HEK293T (cell line): ENCODE measurements at regions not wholly inside any gene's neighbourhood (a gene's known extent, or its start where the extent isn't known, plus 50 kb on each side); places are given as distances from the start of the nearest gene placed in this dataset.

Source experiments
- FOXA1 ChIP-seq: fragments of 450-650 bp; IDR thresholded peaks from 2 replicates; pipeline ENCODE4 v1.6.1; 2016; ENCODE audit warnings: mild to moderate bottlenecking
- FOXM1 ChIP-seq: fragments of 450-650 bp; IDR thresholded peaks from 2 replicates; pipeline ENCODE4 v1.6.1; 2017; ENCODE audit warnings: mild to moderate bottlenecking, borderline replicate concordance
- LEF1 ChIP-seq: fragments of 450-650 bp; IDR thresholded peaks from 2 replicates; pipeline ENCODE4 v1.6.1; 2017; ENCODE audit warnings: mild to moderate bottlenecking, borderline replicate concordance
- SP1 ChIP-seq: fragments of 450-650 bp; IDR thresholded peaks from 2 replicates; pipeline ENCODE4 v1.6.1; 2017
- SUZ12 ChIP-seq: fragments of 450-650 bp; IDR thresholded peaks from 2 replicates; pipeline ENCODE4 v1.6.1; 2016; ENCODE audit warnings: mild to moderate bottlenecking

DNA sequence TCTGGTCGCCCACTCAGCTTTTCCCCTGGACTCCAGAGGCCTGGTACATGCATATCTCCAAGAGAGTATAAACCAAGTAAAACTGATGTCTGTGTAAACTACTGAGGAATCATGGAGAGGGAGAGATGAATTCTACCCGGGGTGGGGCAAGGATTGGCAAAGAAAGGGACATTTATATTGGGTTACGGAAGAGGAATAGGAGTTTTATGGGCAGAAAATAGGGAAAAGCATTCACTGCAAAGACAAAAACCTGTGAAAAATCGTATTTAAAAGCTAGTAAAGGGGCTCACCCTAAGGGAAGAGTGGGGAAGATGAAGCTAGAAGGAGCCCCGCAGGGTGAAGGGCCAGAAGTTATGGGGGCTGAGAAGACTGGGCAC lies 248.0 kb upstream of the KLF4 start:
- TF ChIP-seq SP1 = no peak
- no peak for TF ChIP-seq SUZ12
- no peak for TF ChIP-seq FOXA1
- no peak for TF ChIP-seq FOXM1
- TF ChIP-seq LEF1 = no peak
